Stimulated activated CD4-positive, alpha-beta T cell treated with anti-CD3 and anti-CD28 coated beads, TNF-alpha, amount 100 ng/mL, for 24 hours (primary cell): ENCODE measurements at regions not wholly inside any gene's neighbourhood (a gene's known extent, or its start where the extent isn't known, plus 50 kb on each side); places are given as distances from the start of the nearest gene placed in this dataset.
"Not testable (repeated sequence)": the region's sequence is repeated elsewhere in the genome, so short reads cannot be mapped to it uniquely, and the experiment has no call there.

ENCODE experiments used
- DNase-seq, 3 experiments: peaks; one replicate each; pipeline ENCODE4 v3.0.0-alpha.2; 2020; ENCODE audit warnings: low read depth in 3 of 3

DNA sequence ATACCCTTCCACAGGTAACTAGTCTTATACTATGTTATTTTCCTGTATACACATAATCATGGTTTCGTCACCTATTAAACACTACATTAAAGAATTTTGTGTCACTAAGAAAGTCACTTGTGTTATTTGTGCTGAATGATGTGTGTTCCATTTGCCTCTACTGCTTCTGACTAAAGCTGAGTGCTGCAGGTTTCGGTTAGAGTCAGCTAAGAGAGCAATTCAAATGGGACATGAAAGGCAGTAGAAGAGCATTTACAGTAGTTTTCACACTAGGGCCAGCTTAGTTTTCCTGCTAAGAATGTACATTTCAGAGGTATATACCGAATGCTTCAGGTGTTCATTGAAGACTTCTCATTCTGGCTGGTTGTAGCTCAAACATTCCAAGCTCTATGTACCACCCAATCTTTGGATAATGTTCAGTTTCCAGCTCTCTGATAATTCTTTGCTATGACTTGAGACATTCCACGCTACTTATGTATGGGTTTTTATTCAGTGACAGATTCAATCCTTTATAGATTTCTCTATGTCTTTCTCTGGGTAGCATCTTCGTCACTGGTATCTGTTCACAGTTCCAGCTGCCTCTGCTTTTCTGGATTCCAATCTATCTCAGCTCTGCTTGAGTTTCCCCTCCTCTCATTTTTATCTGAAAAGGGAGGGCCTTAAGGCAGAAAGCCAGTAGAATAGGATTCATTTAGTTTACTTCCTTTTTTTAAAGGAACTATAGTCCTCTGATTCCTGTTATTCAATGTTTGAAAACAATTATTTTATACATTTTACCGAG, 164.4 kb downstream of the CXXC4 start:
- DNase-seq = no peak

DNA sequence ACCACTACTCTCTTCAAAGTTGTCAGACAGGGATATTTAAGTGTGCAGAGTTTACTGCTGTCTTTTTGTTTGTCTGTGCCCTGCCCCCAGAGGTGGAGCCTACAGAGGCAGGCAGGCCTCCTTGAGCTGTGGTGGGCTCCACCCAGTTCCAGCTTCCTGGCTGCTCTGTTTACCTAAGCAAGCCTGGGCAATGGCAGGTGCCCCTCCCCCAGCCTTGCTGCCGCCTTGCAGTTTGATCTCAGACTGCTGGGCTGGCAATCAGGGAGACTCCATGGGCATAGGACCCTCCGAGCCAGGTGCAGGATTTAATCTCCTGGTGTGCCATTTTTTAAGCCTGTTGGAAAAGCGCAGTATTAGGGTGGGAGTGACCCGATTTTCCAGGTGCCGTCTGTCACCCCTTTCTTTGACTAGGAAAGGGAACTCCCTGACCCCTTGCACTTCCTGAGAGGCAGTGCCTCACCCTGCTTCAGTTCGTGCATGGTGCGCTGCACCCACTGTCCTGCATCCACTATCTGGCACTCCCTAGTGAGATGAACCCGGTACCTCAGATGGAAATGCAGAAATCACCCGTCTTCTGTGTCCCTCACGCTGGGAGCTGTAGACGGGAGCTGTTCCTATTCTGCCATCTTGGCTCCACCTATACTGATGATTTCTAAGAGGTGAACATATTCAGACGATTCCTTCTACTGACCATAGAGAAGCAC, 167.6 kb downstream of the CXXC4 start:
- not testable (repeated sequence) for DNase-seq

DNA sequence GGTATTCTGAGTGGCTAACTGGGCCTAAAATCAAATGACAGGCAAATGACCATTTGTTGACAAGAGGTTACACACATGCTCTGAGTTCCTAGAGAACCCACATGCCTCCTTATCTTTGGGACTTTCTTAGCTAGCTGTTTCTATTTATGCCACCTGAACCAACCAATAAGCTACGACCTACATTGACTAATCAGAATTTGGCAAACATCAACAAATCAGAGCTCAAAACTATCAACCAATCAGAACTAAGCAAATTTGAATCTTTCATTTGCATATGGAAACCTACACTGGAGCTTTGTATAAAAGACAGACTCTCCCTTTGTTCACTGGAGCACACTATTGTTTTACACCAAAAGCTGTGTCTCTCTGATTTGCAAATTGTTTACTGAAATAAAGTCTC, 192.0 kb downstream of the CXXC4 start:
- no peak for DNase-seq

DNA sequence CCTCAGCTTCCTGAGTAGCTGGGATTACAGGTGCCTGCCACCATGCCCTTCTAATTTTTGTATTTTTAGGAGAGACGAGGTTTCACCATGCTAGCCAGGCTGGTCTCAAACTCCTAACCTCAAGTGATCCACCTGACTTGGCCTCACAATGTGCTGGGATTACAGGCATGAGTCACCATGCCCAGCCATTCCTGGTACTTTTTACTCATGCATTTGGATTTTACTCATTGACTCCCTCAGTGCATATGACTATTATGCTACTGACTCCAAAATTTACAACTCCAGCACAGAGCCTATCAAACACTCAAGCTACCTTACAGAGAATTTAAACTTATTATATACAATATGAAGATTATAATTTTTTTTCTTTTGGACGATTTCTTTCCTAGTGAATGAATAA, 199.9 kb downstream of the CXXC4 start:
- DNase-seq = no peak

DNA sequence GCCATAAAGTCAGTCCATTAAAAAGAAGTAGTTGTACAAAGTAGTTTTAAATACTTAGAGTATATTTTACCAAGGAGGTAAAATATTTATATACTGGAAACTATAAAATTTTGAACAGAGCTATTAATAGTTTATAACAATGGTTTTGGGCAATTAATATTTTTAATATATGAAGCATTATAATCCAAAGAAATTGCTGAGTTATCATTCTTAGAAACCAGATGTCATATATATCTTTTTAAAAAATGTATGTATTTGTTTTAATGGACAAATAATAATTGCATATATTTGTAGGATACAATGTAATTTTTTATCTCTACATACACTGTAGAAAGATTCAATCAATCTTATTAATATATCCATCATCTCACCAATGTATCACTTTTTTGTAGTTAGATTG, 207.8 kb downstream of the CXXC4 start:
- no peak for DNase-seq

DNA sequence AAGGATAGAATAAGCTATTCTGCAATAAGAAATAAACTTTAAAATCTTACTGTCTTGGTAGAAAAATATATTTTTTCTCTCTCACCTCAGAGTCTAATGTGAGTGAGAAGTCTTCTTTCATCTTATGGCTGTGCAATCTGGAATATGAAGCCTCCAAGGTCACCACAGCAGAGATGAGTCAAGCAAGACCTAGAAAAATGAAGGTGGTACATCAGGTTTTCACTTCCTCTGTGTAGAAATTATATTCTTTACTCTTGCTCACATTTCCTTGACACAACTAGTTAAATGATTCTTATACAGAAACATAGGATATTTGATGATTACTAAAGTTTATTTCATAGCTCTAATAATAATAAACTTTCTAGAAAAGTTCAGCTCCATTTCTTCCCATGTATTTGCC, 211.4 kb downstream of the CXXC4 start:
- no peak for DNase-seq

DNA sequence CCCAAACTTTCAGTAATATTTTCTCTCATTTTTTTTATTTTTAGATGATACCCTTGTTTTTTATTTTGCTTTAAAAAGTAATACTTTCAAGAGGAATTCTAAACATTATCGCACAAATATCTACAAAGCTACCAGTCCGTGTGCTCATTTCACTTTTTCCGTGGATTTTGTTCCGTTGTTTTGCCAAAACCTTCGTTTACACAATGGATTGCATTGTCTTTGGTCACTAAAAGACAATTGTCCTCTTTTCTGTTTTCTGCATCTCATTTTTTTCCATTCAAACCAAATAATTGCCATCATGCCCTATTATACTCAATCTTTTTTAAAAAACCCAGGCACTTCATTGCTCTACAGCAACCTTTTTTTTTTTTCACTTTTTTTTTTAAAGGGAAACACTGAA, 214.9 kb downstream of the CXXC4 start:
- DNase-seq = no peak

DNA sequence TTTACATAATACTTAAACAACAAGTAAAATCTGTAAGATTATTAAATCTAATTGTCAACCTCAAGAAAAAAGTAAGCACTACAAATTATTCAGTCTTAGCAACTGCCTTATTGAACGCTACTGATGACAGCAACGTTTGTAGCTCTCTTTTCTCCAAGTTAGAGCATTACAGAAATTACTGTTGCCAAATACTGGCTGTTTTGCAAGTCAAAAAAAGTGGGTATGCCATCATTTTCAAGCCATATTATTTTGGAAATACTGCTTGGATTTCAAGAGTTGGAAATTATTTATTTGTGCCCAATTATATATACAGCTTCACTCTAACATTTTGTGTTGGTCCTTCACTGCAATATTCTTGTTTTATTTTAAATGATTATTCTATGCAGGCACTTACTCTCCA, 221.7 kb downstream of the CXXC4 start:
- no peak for DNase-seq

DNA sequence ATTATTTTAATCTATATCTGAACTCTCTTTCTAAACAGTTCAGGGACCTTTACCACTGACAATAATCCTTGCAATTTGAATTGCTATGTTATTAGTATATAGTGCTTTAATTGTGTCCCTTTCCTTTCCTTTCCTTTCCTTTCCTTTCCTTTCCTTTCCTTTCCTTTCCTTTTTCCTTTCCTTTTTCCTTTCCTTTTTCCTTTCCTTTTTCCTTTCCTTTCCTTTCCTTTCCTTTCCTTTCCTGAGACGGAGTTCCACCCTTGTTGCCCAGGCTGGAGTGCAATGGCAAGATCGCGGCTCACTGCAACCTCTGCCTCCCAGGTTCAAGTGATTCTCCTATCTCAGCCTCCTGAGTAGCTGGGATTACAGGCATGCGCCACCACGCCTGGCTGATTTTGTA, 225.1 kb downstream of the CXXC4 start:
- not testable (repeated sequence) for DNase-seq

DNA sequence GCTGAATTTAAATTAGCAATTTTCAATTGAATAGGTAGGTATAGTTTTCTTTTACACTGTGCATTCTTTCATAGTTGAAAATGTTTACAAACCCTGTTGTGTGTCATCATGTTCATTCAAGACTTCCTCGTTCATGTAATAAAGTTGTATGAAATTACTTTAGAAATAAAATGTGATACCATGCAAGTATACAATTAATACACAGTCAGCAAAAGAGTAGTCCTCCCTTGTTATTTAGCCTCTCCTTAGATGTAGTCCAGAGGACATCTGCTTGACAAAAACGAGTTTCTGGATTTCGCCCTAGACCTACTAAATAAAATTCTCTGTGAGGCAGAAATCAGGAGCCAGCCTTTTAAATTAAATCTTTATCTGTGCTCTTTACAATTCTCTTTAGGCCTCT, 231.6 kb downstream of the CXXC4 start:
- DNase-seq = no peak

DNA sequence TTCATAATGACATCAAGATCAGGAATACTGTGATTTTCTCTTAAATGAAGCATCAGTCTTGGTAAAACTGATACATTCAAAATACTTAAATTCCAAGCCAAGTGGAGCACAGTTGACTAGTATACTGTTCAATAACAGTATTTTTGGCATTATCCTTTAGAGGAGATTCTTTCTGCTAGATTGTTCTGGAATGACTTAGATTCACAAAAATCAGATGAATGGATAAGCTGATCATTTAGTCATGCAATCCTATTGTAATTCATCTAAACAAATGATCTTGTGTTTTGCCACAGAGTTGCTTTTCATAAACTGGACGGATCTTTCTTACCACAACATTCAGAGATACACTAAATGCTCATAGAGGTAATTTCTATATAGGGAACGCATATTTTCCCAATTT, 232.0 kb downstream of the CXXC4 start:
- no peak for DNase-seq

DNA sequence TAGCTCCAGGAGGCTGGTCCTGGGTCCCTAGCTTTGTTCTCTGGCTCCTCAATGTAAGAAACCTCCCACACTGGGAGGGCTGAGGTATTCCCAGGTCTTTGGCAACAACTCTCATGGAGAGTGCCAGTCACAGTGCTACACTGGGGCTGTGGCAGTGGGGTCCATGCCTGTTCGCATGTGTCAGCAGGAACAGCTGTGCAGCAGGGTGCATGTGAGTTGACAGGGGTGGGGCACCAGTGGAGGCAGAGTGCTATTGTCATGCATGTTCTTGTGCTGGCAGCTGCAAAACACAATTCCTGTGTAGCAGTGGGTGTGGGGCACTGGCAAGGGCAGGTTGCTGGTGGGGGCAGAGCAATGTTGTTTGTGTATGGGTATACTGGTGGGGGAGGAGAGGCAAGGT, 246.0 kb downstream of the CXXC4 start:
- DNase-seq = no peak

DNA sequence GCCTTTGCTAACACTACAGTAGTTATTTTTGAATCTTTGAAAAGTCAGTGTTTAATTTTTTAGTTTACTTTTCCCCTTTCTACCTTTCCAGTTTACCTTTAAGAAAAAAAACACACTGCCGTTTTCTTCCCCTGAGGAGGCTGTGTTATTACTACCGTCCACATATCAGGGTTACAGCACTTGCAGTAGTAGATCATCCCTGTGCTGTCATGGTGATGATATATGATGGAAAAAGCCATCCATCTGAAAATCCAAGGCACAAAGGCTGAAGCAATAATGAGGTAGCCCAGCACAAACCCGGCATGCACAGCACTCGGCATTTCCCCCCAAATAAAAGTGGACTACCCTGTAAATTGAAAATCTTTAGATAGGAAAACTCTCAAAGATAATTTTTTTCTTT, 258.7 kb downstream of the CXXC4 start:
- DNase-seq = no peak

DNA sequence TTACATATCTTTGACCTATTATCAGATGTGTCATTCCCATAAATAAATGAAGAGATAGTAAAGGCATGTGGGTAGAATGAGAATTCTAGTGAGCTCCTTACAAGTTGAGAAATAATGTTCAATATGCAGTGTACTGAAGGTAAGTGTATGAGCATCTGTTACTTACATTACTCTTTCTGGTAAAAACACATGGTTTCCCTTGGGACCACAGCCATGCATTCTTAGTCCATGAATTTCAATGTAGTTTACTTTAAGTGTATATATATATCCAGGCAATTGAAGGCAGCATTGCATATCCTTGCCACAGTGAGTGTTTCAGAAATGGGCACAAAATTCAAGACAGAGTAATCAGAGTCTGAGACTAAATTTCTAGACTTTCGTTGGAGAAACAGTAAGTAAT, 277.2 kb downstream of the CXXC4 start:
- DNase-seq = no peak

DNA sequence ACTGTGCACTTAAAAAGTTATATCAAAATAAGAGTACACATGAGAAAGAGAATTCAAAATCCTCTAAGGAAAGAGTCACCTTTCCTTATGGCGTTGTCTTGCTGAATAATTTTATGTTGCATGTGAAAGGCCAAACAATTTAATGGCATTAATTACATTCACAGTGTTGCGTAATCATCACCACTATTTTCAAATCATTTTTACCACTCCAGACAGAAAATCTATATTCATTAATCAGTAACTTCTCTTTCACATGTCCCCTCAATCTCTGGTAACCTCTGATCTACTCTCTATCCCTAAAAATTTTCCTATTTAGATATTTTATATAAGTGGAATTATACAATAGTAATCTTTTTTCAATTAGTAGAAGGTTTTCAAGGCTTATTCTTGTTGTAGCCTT, 283.0 kb downstream of the CXXC4 start:
- no peak for DNase-seq

DNA sequence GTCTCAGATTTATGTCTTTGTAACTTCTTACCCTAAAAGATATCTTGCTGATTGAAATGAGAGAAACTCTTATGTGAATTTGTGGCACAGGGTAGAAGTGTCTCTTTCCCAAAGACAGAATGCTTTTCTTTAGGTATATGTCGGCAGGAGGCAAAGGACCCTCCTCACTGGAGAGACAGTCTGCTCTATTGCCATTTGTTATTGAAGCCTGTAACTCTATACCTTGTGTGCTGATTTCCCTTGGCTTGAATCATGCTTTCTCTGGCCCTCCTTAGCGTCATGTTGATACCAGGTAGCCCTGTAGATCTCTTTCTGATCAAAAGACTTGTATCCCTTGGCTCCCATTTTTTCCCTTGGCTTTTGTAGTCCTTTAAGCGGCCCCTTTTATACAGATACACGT, 284.3 kb downstream of the CXXC4 start:
- no peak for DNase-seq

DNA sequence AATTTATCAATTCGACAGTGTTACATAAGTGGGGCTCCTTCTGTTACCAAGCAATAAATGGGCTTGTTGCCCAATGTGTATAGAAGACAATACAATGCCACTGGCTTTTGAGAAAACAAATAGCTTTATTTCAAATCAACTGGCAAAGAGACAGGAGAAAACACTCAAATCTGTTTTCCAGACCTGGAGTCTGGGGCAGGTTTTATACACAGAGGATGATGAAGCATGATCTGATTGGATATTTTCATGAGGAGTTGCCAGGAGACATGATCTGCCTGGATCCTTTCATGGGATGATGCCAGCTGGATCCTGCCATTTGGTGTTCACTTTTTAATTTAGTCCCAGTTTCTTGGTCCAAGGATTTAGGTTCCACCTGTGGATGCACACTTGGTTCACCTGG, 287.9 kb downstream of the CXXC4 start:
- no peak for DNase-seq

DNA sequence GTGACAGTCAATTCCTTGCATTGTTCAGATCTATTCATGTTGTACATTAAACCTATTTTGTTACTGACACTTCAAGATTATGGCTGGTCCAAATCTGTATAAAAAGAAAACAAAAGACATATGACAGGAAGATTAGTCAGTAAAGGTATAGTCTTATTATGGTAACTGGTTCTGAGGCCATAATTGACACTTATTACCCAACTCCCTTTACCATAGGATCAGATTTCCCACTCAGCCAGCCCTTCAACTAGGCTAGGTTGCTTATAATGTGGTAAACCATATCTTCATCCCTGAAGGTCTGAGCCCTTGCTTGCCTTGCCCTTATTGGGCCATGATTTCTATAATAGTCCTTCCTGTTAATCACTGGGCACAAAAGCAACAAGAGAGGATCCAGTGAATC, 289.6 kb downstream of the CXXC4 start:
- no peak for DNase-seq

DNA sequence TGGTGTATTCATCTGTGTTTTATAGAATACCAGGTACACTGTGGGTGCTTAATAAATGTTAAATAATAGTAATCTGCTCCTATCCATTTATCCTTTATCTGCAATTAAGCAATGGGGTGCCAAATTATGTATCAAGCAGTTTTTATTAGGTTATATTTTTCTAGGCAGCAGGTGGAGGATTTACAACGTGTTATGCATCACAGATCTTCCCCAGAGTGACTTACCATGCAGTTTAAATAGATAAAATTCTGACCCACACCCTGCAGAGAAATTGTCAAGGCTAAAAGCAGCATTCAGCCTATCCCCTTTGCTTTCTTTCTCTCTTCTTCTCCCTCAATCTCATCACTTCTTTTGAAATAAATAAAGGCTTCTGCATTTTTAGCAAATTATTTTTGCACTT, 306.4 kb downstream of the CXXC4 start:
- no peak for DNase-seq

DNA sequence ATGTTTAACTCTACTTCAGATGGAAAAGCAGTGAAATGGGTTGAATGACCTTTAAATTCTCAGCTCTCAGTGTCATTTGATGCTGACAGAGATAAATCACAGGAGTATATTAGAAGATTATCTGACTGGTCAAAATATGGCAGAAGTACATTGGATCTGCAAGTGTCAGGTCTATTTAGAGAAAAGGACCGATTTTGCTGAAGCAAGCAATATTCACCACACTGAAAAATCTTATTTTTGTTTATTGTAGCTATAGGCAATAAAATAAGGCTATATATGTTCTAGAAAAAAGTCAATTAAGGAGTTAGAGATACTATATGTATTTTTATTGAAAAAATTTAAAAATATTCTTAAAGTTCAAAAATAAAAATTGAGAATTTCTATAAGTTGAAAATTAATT, 325.3 kb downstream of the CXXC4 start:
- no peak for DNase-seq

DNA sequence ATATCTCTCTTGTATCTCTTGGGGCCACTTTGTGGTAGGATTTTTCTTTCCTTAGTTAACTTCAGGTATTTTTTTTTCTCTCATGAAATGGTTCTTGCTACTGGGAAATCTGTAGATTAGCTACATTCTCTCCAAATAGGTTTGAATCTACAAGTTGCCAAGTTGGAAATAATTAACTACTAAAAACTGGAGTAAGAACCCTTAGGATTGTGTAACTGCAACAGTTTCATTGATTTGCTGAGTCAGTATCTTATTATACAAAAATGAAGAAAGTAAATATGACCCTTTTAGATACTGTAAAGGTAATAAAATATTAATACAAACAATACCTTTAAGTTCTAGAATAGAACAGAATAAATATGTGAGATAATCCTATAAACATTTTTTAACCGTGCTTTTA, 327.9 kb downstream of the CXXC4 start:
- DNase-seq = no peak

DNA sequence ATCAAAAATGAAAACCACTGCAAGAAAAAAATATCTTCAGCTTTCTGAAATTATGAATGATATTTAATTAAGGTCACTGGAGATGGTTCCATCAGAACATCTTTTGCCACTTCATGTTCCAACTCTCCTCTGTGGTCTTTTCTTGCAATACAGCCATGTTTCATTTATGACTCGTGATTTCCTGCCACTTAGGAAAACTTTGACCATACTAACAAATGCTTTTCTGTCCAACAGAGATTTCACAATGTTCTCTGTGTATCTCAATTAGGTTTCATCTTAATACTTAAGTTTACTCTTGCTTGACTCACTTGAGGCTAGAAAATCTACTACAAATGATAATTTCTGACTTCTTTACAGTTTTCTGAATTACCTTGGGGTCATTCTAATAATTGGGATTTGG, 330.9 kb downstream of the CXXC4 start:
- DNase-seq = no peak

DNA sequence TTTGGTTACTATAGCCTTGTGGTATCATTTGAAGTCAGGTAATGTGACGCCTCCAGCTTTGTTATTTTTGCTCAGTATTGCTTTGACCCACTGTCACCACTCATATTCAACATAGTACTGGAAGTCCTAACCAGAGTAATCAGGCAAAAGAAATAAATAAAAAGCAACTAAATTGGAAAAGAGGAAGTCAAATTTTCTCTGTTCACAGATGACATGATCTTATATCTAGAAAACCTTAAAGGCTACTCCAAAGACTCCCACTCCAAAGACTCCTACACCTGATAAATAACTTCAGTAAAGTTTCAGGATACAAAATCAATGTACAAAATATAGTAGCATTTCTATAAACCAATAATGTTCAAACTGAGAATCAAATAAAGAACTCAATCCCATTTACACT, 348.6 kb downstream of the CXXC4 start:
- no peak for DNase-seq

DNA sequence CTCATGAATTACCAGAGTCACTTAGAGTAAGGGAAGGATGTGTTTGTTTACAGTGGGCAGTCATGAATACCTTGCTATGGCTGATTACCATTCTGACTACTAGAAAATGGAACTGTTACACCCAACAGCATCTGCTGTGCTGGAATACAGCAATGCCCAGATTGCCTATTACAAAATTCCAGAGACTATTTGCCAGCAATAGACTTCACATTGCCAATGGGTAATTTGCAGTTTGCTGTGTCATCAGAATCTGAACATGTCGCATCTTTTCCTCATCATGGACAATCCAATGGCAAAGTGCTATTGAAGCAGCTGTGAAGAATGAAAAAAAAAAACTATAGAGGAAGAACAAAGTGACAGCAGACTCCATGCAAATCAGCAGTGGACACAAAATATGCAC, 356.6 kb downstream of the CXXC4 start:
- DNase-seq = no peak
